WERI-Rb-1 (cell line): ENCODE measurements at regions not wholly inside any gene's neighbourhood (a gene's known extent, or its start where the extent isn't known, plus 50 kb on each side); places are given as distances from the start of the nearest gene placed in this dataset.

ENCODE experiments used
- DNase-seq: peaks from one replicate; pipeline ENCODE4 v3.0.0-alpha.2; 2020
- H3K27ac ChIP-seq: fragments of 250-450 bp; sonication (Bioruptor Pico); 2 replicates; pipeline ENCODE4 v1.5.1; 2020; ENCODE audit warnings: mild to moderate bottlenecking, moderate library complexity
- H3K27me3 ChIP-seq: fragments of 250-450 bp; sonication (Bioruptor Pico); 2 replicates; pipeline ENCODE4 v1.5.1; 2021; ENCODE audit warnings: mild to moderate bottlenecking, low read depth, moderate library complexity; ENCODE audit not compliant: insufficient read depth, severe bottlenecking
- H3K36me3 ChIP-seq: fragments of 250-450 bp; sonication (Bioruptor Pico); 2 replicates; pipeline ENCODE4 v1.5.1; 2020; ENCODE audit warnings: mild to moderate bottlenecking, moderate library complexity
- H3K4me3 ChIP-seq: 2 replicates; pipeline ENCODE4 v1.5.1; 2011; ENCODE audit warnings: low read depth, mild to moderate bottlenecking, control low read depth, low read length
- H3K9me3 ChIP-seq: fragments of 250-450 bp; sonication (Bioruptor Pico); 2 replicates; pipeline ENCODE4 v1.5.1; 2021; ENCODE audit warnings: mild to moderate bottlenecking, moderate library complexity; ENCODE audit not compliant: severe bottlenecking
- TF ChIP-seq, protein P1 (sequence below): IDR thresholded peaks from 2 replicates; pipeline ENCODE4 v1.5.1; 2011; ENCODE audit warnings: low read depth, mild to moderate bottlenecking, control low read depth, inconsistent platforms, low read length

DNA sequence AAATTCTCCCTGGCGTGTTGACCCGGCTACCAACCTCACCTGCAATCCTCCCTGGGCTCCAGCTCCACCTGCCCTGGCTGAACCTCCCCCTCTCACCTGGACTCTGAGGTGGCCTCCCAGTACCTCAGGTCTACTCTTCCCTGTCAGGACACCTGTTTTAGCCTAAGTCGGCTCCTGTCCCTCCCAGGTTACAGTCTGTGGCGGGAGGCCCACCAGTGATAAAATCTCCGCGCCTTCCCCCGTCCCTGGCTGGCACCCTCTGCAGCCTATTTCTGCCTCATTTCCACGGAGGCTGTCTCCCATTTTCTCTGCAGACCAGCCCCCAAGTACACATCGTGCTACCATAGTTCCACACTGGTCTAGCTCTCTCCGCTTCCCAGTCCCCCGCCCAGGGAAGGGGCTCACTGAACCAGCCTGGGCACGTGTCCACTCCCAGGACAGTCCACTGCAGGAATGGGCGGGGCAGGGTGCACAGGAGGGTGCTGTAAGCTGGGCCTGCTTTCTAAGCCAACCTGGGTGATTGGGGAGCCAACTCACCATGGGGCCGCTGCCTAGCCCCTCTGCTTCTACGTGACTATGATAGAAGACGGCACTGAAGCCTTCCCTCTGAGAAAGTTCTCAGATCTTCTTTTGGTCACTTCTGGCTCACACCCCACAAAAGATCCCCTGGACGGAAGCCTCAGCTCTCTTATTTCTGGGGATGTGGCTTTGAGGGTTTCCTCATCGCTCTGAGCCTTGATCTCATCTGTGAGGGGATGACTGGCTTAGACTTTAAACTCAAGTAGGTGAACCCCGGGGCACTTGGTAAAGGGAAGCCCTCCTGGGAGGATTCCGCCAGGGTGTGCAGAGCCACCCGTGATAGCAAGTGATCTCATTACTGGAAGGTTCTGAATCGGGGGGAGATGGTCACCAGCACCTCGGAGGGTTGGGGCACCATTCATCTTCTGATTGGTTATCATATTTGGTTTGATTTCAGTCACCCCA lies 96.6 kb downstream of the NSMCE3 start:
- Histone ChIP-seq H3K9me3 (no peaks in the 10 kb centered on the region), H3K27ac (no peak overlapping the region), H3K36me3 (no peaks in the 10 kb centered on the region), H3K27me3 (peaks cover 94% of the 10 kb centered on the region), H3K4me3 (no peak overlapping the region)
- DNase-seq: no peak
- TF ChIP-seq, protein P1, sequence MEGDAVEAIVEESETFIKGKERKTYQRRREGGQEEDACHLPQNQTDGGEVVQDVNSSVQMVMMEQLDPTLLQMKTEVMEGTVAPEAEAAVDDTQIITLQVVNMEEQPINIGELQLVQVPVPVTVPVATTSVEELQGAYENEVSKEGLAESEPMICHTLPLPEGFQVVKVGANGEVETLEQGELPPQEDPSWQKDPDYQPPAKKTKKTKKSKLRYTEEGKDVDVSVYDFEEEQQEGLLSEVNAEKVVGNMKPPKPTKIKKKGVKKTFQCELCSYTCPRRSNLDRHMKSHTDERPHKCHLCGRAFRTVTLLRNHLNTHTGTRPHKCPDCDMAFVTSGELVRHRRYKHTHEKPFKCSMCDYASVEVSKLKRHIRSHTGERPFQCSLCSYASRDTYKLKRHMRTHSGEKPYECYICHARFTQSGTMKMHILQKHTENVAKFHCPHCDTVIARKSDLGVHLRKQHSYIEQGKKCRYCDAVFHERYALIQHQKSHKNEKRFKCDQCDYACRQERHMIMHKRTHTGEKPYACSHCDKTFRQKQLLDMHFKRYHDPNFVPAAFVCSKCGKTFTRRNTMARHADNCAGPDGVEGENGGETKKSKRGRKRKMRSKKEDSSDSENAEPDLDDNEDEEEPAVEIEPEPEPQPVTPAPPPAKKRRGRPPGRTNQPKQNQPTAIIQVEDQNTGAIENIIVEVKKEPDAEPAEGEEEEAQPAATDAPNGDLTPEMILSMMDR: no peak

DNA sequence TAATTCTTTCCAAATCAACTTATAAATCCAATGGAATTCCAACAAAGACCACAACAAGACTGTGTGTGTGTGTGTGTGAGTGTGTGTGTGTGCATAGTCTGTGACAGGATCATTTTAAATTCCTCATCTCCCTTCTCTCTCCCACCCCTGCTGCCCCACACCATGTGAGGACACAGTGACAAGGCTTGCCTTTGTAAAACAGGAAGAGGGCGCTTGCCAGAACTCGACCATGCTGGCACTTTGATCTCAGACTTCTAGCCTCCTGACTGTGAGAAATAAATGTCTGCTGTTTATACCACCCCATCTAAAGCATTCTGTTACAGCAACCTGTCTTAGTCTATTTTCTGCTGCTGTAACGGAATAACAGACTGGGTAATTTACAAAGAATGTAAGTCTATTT lies 99.1 kb downstream of the NSMCE3 start:
- TF ChIP-seq, protein P1: no peak
- peaks cover 83% of the 10 kb centered on the region for H3K27me3 ChIP-seq
- no peak overlapping the region for H3K4me3 ChIP-seq
- no peaks in the 10 kb centered on the region for H3K36me3 ChIP-seq
- no peaks in the 10 kb centered on the region for H3K9me3 ChIP-seq
- no peak for DNase-seq
- H3K27ac ChIP-seq: no peak overlapping the region
